Transverse colon (tissue), 4 donors: ENCODE measurements at regions not wholly inside any gene's neighbourhood (a gene's known extent, or its start where the extent isn't known, plus 50 kb on each side); places are given as distances from the start of the nearest gene placed in this dataset.

Experiments
- CTCF ChIP-seq, 5 experiments: fragments of 200-600 bp in 3 of 5; fragments of 450-650 bp in 2 of 5; sonication (generic) in 3 of 5; IDR thresholded peaks; 1 replicate in 2 of 5; 2 replicates in 3 of 5; pipeline ENCODE4 v1.5.1; 2016 to 2017; ENCODE audit warnings: antibody characterized with exemption in 5 of 5, inconsistent platforms in 3 of 5, mild to moderate bottlenecking in 2 of 5, moderate library complexity in 1 of 5
- POLR2A ChIP-seq: fragments of 450-650 bp; IDR thresholded peaks from one replicate; pipeline ENCODE4 v1.6.1; 2016; ENCODE audit warnings: antibody characterized with exemption, mild to moderate bottlenecking, moderate library complexity
- POLR2AphosphoS5 ChIP-seq, 3 donors: sonication (generic); formaldehyde crosslinking; IDR thresholded peaks; one replicate each; pipeline ENCODE4 v1.6.1; 2016; ENCODE audit warnings: antibody characterized with exemption in 3 of 3

GRCh38 chr5:61697809-61698558 lies 365.9 kb downstream of the ZSWIM6 start:
- TF ChIP-seq POLR2AphosphoS5 (IDR thresholded peaks at IDR 0.05): no peak
- TF ChIP-seq CTCF (IDR thresholded peaks at IDR 0.05): no peak
- no peak for TF ChIP-seq POLR2A
